ENCODE measurements at regions not wholly inside any gene's neighbourhood (a gene's known extent, or its start where the extent isn't known, plus 50 kb on each side); places are given as distances from the start of the nearest gene placed in this dataset.

GRCh38 chr2:6676776-6677175, 188.9 kb downstream of the CMPK2 start:
- Histone ChIP-seq H3K79me2 (ENCODE audit: insufficient read depth) (no peaks in the 10 kb centered on the region), H3K9me3 (no peaks in the 10 kb centered on the region), H3K27me3 (ENCODE audit: insufficient read depth) (no peaks in the 10 kb centered on the region), H3K27ac (ENCODE audit: low read depth in 2 of 2, low read length in 1 of 2) (no peak overlapping the region), H4K20me1 (ENCODE audit: insufficient read depth) (no peaks in the 10 kb centered on the region), H3K9ac (no peak overlapping the region), H3K36me3 (replicated peaks in 1 of 2; ENCODE audit: control insufficient read depth in 1 of 2, insufficient read depth in 2 of 2, low read length in 1 of 2) (no peaks in the 10 kb centered on the region), H3K4me1 (ENCODE audit: control insufficient read depth in 1 of 2, insufficient read depth in 2 of 2, low read depth in 1 of 2, low read length in 1 of 2) (no peaks in the 10 kb centered on the region; a peak in 1 of 4 replicates), H3K4me2 (no peak overlapping the region), H3K9me2 (no peaks in the 10 kb centered on the region), H3K4me3 (ENCODE audit: low read depth in 2 of 2, low read length in 1 of 2) (no peak overlapping the region), H2AFZ (ENCODE audit: low read depth) (no peak overlapping the region), H3F3A (replicated peaks; ENCODE audit: insufficient read depth) (no peaks in the 10 kb centered on the region)
- no peak for DNase-seq
- no peak for TF ChIP-seq NFIC (IDR thresholded peaks at IDR 0.05; ENCODE audit: borderline replicate concordance)
- no peak for TF ChIP-seq TEAD4 (IDR thresholded peaks at IDR 0.05; ENCODE audit: borderline replicate concordance, insufficient read depth)
- no peak for TF ChIP-seq RFX5 (IDR thresholded peaks at IDR 0.05; ENCODE audit: low read length)
- no peak for TF ChIP-seq USF2 (IDR thresholded peaks at IDR 0.05; ENCODE audit: borderline replicate concordance, low read depth, low read length)
- TF ChIP-seq EP300 (IDR thresholded peaks at IDR 0.05; ENCODE audit: borderline replicate concordance in 1 of 2, low read depth in 1 of 2, low read length in 1 of 2): no peak
- ChIA-PET POLR2A (no interaction called here), CTCF (interaction anchor here (1.1 to 1.5 kb wide), 3 partner anchors 16 to 47 kb away, joined by 3 read pairs; no protein-coding TSS in a partner anchor)

- Histone ChIP-seq H3K9me3 (no peaks in the 10 kb centered on the region), H3F3A (replicated peaks; ENCODE audit: insufficient read depth) (no peaks in the 10 kb centered on the region), H3K9me2 (no peaks in the 10 kb centered on the region), H3K4me3 (ENCODE audit: low read depth in 2 of 2, low read length in 1 of 2) (no peak overlapping the region), H3K27me3 (ENCODE audit: insufficient read depth) (no peaks in the 10 kb centered on the region), H3K4me1 (ENCODE audit: control insufficient read depth in 1 of 2, insufficient read depth in 2 of 2, low read depth in 1 of 2, low read length in 1 of 2) (no peaks in the 10 kb centered on the region; a peak in 1 of 4 replicates), H3K4me2 (no peak overlapping the region), H3K9ac (no peak overlapping the region), H2AFZ (ENCODE audit: low read depth) (no peak overlapping the region), H3K36me3 (replicated peaks in 1 of 2; ENCODE audit: control insufficient read depth in 1 of 2, insufficient read depth in 2 of 2, low read length in 1 of 2) (no peaks in the 10 kb centered on the region), H3K79me2 (ENCODE audit: insufficient read depth) (no peaks in the 10 kb centered on the region), H3K27ac (ENCODE audit: low read depth in 2 of 2, low read length in 1 of 2) (no peak overlapping the region), H4K20me1 (ENCODE audit: insufficient read depth) (no peaks in the 10 kb centered on the region)
- TF ChIP-seq MXI1 (IDR thresholded peaks at IDR 0.05; ENCODE audit: low read depth, low read length): no peak
- TF ChIP-seq EP300 (IDR thresholded peaks at IDR 0.05; ENCODE audit: borderline replicate concordance in 1 of 2, low read depth in 1 of 2, low read length in 1 of 2): no peak
- TF ChIP-seq GATA2 (CRISPR knock-in tag; IDR thresholded peaks at IDR 0.05): no peak
- no peak for TF ChIP-seq IRF3 (IDR thresholded peaks at IDR 0.05; ENCODE audit: low read depth, low read length)
- no peak for TF ChIP-seq ELF1 (IDR thresholded peaks at IDR 0.05)
- TF ChIP-seq EZH2phosphoT487 (IDR thresholded peaks at IDR 0.05; ENCODE audit: borderline replicate concordance, low read depth): no peak
- TF ChIP-seq TAF1 (IDR thresholded peaks at IDR 0.05; ENCODE audit: borderline replicate concordance, low read depth, low read length): no peak
- no peak for TF ChIP-seq RXRA (IDR thresholded peaks at IDR 0.05; ENCODE audit: borderline replicate concordance, low read depth)
- TF ChIP-seq USF1 (IDR thresholded peaks at IDR 0.05; ENCODE audit: borderline replicate concordance, low read depth): no peak
- no peak for TF ChIP-seq GABPA (IDR thresholded peaks at IDR 0.05; ENCODE audit: low read depth)
- no peak for TF ChIP-seq RCOR1 (IDR thresholded peaks at IDR 0.05; ENCODE audit: low read length)
- no peak for TF ChIP-seq USF2 (IDR thresholded peaks at IDR 0.05; ENCODE audit: borderline replicate concordance, low read depth, low read length)
- TF ChIP-seq CTCF (IDR thresholded peaks at IDR 0.05): no peak
- no peak for TF ChIP-seq SIN3A (IDR thresholded peaks at IDR 0.05; ENCODE audit: borderline replicate concordance, low read depth, low read length)
- no peak for DNase-seq
- WGBS (ENCODE audit: low lambda C conversion rate): 14% methylated on average over 2 of the region's 2 CpGs
- ChIA-PET POLR2A (no interaction called here), CTCF (interaction anchor here (1.0 to 1.6 kb wide), 2 partner anchors 14 to 46 kb away, joined by 3 read pairs; no protein-coding TSS in a partner anchor)
Observed at GRCh38 chr2:6679471-6679870, 186.2 kb downstream of the CMPK2 start.

Measured in SK-N-SH (cell line).